GM23248 (cell line): ENCODE measurements at regions not wholly inside any gene's neighbourhood (a gene's known extent, or its start where the extent isn't known, plus 50 kb on each side); places are given as distances from the start of the nearest gene placed in this dataset.

Experiments
- DNase-seq: peaks from one replicate; pipeline ENCODE4 v3.0.0-alpha.2; 2015
- H2AFZ ChIP-seq: fragments of 200-600 bp; sonication (generic); 2 replicates; pipeline ENCODE4 v1.6.1; 2016; ENCODE audit warnings: antibody characterized with exemption
- H3F3A ChIP-seq: fragments of 200-600 bp; sonication (generic); 2 replicates; pipeline ENCODE4 v1.6.1; 2016; ENCODE audit warnings: mild to moderate bottlenecking, antibody characterized with exemption, mixed run types; ENCODE audit not compliant: insufficient read depth
- H3K27ac ChIP-seq: fragments of 200-600 bp; sonication (generic); 2 replicates; pipeline ENCODE4 v1.5.1; 2016; ENCODE audit warnings: mild to moderate bottlenecking
- H3K27me3 ChIP-seq: fragments of 200-600 bp; sonication (generic); replicated peaks from 2 replicates; pipeline ENCODE4 v1.6.1; 2016; ENCODE audit warnings: mild to moderate bottlenecking; ENCODE audit not compliant: insufficient read depth
- H3K36me3 ChIP-seq: fragments of 200-600 bp; sonication (generic); 2 replicates; pipeline ENCODE4 v1.6.1; 2016; ENCODE audit warnings: low read depth, mild to moderate bottlenecking
- H3K4me1 ChIP-seq: fragments of 200-600 bp; sonication (generic); 2 replicates; pipeline ENCODE4 v1.6.1; 2016; ENCODE audit warnings: mild to moderate bottlenecking; ENCODE audit not compliant: insufficient read depth
- H3K4me2 ChIP-seq: fragments of 200-600 bp; sonication (generic); one replicate; pipeline ENCODE4 v1.6.1; 2016; ENCODE audit warnings: mild to moderate bottlenecking; ENCODE audit not compliant: unreplicated experiment
- H3K4me3 ChIP-seq: fragments of 200-600 bp; sonication (generic); 2 replicates; pipeline ENCODE4 v1.5.1; 2016; ENCODE audit warnings: mild to moderate bottlenecking
- H3K79me2 ChIP-seq: fragments of 200-600 bp; sonication (generic); 2 replicates; pipeline ENCODE4 v1.6.1; 2016; ENCODE audit warnings: mild to moderate bottlenecking; ENCODE audit not compliant: insufficient read depth
- H3K9ac ChIP-seq: fragments of 200-600 bp; sonication (generic); 2 replicates; pipeline ENCODE4 v1.6.1; 2016; ENCODE audit warnings: mild to moderate bottlenecking
- H3K9me2 ChIP-seq: fragments of 200-600 bp; sonication (generic); 2 replicates; pipeline ENCODE4 v1.6.1; 2016; ENCODE audit warnings: mixed run types, mild to moderate bottlenecking, moderate library complexity; ENCODE audit not compliant: insufficient read depth
- H3K9me3 ChIP-seq: fragments of 200-600 bp; sonication (generic); one replicate; pipeline ENCODE4 v1.6.1; 2017; ENCODE audit warnings: low read depth
- H4K20me1 ChIP-seq: fragments of 200-600 bp; sonication (generic); 2 replicates; pipeline ENCODE4 v1.6.0; 2016; ENCODE audit not compliant: insufficient read depth
- EZH2 ChIP-seq: fragments of 200-600 bp; sonication (generic); IDR thresholded peaks from 2 replicates; pipeline ENCODE4 v1.6.1; 2018; ENCODE audit warnings: antibody characterized with exemption, mild to moderate bottlenecking; ENCODE audit not compliant: insufficient read depth, poor library complexity, severe bottlenecking
- EZH2phosphoT487 ChIP-seq: fragments of 200-600 bp; sonication (generic); IDR thresholded peaks from 2 replicates; pipeline ENCODE4 v1.6.1; 2018; ENCODE audit warnings: antibody characterized with exemption, moderate library complexity, mild to moderate bottlenecking, low read depth; ENCODE audit not compliant: insufficient read depth
- WGBS, 2 experiments: methylation state at CpG; one replicate each; pipeline ENCODE4 v1.1.6; 2015 to 2017; ENCODE audit warnings: low lambda C conversion rate in 2 of 2, low coverage in 1 of 2; ENCODE audit errors: missing lambda C conversion rate in 2 of 2; 5-methylcytosine and 5-hydroxymethylcytosine counted together
- in situ Hi-C: fragments of 300-500 bp; cut with MboI; formaldehyde crosslinking; loops from 2 replicates; pipeline ENCODE4 v1.15.0; 2020

DNA sequence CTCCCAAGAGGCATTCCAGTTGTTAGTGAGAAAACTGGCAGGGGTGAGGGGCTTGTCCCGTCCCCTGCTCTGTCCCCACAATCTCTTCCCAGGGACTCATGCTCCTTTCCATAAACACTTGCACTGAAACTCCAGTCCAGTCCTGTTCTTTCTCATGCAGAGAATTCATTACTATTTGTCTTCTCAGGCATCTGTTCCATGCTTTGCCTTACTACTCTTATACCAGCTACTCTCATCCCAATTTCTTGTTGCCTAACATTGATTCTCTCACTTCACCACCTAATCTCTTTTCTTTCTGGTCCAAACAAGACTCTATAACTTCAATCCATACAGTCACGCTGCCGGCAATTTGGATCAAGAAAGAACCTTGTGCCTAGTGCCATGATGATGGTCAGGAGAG is 97.1 kb upstream of the VEGFC start:
- H3K4me2 ChIP-seq, result no peak overlapping the region
- no peak for TF ChIP-seq EZH2
- no peak overlapping the region for H2AFZ ChIP-seq
- H3K9ac ChIP-seq, result no peak overlapping the region
- no peaks in the 10 kb centered on the region for H3K79me2 ChIP-seq
- DNase-seq, result no peak
- in situ Hi-C loops, result no loop called here
- no peaks in the 10 kb centered on the region for H3K9me3 ChIP-seq
- no peak overlapping the region for H3K27ac ChIP-seq
- H3K4me3 ChIP-seq, result no peak overlapping the region
- peaks cover 15% of the 10 kb centered on the region for H3K4me1 ChIP-seq
- H4K20me1 ChIP-seq, result no peaks in the 10 kb centered on the region
- peaks cover 14% of the 10 kb centered on the region for H3F3A ChIP-seq
- 93 to 96% methylated on average over 3 of the region's 3 CpGs for WGBS, 2 experiments
- H3K9me2 ChIP-seq, result no peaks in the 10 kb centered on the region
- H3K27me3 ChIP-seq, result no peaks in the 10 kb centered on the region
- no peaks in the 10 kb centered on the region for H3K36me3 ChIP-seq

DNA sequence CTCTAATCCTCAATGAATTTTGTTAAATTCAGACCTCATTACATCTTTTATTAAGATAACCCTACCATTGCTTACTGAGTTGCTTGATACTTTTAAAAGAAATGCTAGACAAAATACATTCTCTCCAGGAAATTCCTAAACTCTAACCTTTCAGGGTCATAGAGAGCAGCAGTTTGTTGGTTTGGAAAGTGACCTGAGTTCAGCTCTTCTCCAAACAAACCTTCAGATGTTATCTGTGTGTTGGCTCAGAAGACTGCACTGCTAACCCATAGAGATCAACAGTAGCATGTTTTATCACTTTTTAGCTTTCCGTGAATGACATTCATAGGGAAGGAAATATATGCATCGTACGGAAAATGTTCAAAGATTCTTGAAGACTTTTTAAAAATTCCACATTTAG is 101.8 kb upstream of the VEGFC start:
- H3F3A ChIP-seq, result no peaks in the 10 kb centered on the region
- H2AFZ ChIP-seq, result no peak overlapping the region
- 97% methylated on average over 3 of the region's 3 CpGs for WGBS, 2 experiments
- H3K79me2 ChIP-seq, result no peaks in the 10 kb centered on the region
- no peaks in the 10 kb centered on the region for H3K36me3 ChIP-seq
- H3K4me1 ChIP-seq, result no peaks in the 10 kb centered on the region
- DNase-seq, result no peak
- H3K27ac ChIP-seq, result no peak overlapping the region
- no peaks in the 10 kb centered on the region for H4K20me1 ChIP-seq
- no peak overlapping the region for H3K4me2 ChIP-seq
- no peaks in the 10 kb centered on the region for H3K9me2 ChIP-seq
- no peaks in the 10 kb centered on the region for H3K27me3 ChIP-seq
- no peak overlapping the region for H3K9ac ChIP-seq
- H3K9me3 ChIP-seq, result no peaks in the 10 kb centered on the region
- in situ Hi-C loops, result no loop called here
- TF ChIP-seq EZH2, result no peak
- TF ChIP-seq EZH2phosphoT487, result no peak
- no peak overlapping the region for H3K4me3 ChIP-seq

DNA sequence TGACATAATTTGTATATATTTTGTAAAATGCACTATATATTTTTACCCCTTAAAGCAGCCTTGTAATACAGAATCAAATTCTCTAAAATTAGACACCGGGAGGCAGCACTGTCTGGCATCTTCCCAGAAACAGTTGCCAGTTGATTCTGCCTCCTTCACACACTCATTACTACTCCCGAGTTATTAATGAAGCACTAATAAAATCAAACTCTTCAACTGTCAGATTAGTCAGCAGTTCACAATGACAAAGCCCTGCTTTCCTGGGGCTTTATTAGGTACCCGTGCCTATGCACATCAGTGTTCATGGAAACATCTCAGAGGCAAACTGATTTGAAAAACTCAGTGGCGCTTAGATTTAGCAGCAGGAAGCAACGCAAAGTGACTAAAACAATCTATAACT is 103.5 kb upstream of the VEGFC start:
- Histone ChIP-seq H3K27ac (no peak overlapping the region), H3K36me3 (no peaks in the 10 kb centered on the region), H3K4me2 (no peak overlapping the region), H4K20me1 (no peaks in the 10 kb centered on the region), H3K9me2 (no peaks in the 10 kb centered on the region), H3K9me3 (no peaks in the 10 kb centered on the region), H3F3A (0 out of 2 replicates have a peak, but pooled peaks cover 5% of the 10 kb centered on the region), H3K79me2 (no peaks in the 10 kb centered on the region), H3K4me3 (no peak overlapping the region), H3K9ac (no peak overlapping the region), H3K4me1 (peaks cover 7% of the 10 kb centered on the region; the same call in 1 of the 2 replicates), H2AFZ (no peak overlapping the region), H3K27me3 (no peaks in the 10 kb centered on the region)
- DNase-seq, result no peak
- no peak for TF ChIP-seq EZH2
- TF ChIP-seq EZH2phosphoT487, result no peak
- in situ Hi-C loops, result no loop called here
- WGBS, 2 experiments, result 65 to 71% methylated on average over 5 of the region's 5 CpGs

DNA sequence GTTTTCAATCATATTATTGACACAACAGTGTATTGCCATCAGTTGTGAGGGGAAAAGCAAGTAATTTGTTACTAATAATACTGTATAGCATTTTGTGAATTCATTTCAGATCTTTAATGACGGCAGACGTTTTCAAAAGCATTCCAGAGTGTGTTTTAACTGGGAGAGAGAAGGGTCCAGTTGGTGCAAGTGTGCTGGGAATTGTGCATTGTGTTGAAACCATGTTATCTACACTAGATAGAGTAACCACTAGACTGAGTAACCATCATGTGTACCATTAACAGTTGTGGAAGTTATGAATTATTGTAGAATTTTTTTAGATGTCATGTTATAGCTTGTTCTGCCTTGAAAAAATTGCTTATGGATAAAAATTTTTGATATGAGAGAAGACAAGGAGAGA is 104.5 kb upstream of the VEGFC start:
- DNase-seq, result no peak
- Histone ChIP-seq H3K4me3 (no peak overlapping the region), H4K20me1 (no peaks in the 10 kb centered on the region), H3K9me3 (no peaks in the 10 kb centered on the region), H3K4me1 (peaks cover 15% of the 10 kb centered on the region), H3K27ac (no peak overlapping the region), H3K9me2 (no peaks in the 10 kb centered on the region), H3K79me2 (no peaks in the 10 kb centered on the region), H2AFZ (no peak overlapping the region), H3K4me2 (no peak overlapping the region), H3F3A (0 out of 2 replicates have a peak, but pooled peaks cover 5% of the 10 kb centered on the region), H3K36me3 (no peaks in the 10 kb centered on the region), H3K27me3 (no peaks in the 10 kb centered on the region), H3K9ac (no peak overlapping the region)
- TF ChIP-seq EZH2 (no peak), EZH2phosphoT487 (no peak)
- WGBS, 2 experiments, result 99 to 100% methylated on average over 2 of the region's 2 CpGs
- in situ Hi-C loops, result no loop called here

DNA sequence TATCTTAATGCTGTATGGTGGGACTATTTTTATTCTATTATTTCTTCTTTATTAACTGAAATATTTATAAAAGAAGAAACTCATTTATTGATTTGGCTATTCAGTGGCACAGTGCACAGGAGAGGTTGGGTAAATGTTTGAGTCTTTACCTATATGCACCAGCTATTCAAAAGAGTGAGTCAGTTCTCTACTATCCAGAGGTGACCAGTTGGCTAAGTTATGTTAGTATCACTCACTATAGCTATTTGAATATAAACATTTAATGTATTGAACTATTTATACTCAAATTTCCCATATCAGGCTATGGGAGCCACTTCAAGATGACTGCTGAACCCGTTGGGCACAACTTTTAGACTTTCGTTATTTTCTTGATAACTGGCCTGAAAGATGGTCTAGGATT is 106.1 kb upstream of the VEGFC start:
- H3F3A ChIP-seq, result peaks cover 15% of the 10 kb centered on the region
- no peak for DNase-seq
- H3K27me3 ChIP-seq, result no peaks in the 10 kb centered on the region
- H3K4me3 ChIP-seq, result no peak overlapping the region
- H3K4me2 ChIP-seq, result no peak overlapping the region
- no peaks in the 10 kb centered on the region for H3K36me3 ChIP-seq
- no peaks in the 10 kb centered on the region for H3K79me2 ChIP-seq
- H3K4me1 ChIP-seq, result peaks cover 26% of the 10 kb centered on the region
- no peak overlapping the region for H3K9ac ChIP-seq
- H4K20me1 ChIP-seq, result no peaks in the 10 kb centered on the region
- in situ Hi-C loops, result no loop called here
- WGBS, 2 experiments, result 95 to 100% methylated on average over 2 of the region's 2 CpGs
- no peak overlapping the region for H2AFZ ChIP-seq
- TF ChIP-seq EZH2 (no peak), EZH2phosphoT487 (no peak)
- H3K9me2 ChIP-seq, result no peaks in the 10 kb centered on the region
- H3K9me3 ChIP-seq, result no peaks in the 10 kb centered on the region
- no peak overlapping the region for H3K27ac ChIP-seq
